Nephron (organoid): ENCODE measurements at regions not wholly inside any gene's neighbourhood (a gene's known extent, or its start where the extent isn't known, plus 50 kb on each side); places are given as distances from the start of the nearest gene placed in this dataset.

ENCODE experiments used
- H3K27ac Mint-ChIP-seq, 3 experiments: 2 replicates each; pipeline ENCODE4 v1.8.0; 2020; ENCODE audit warnings: mixed read lengths in 3 of 3, mild to moderate bottlenecking in 2 of 3, moderate library complexity in 1 of 3
- H3K27me3 Mint-ChIP-seq: 2 replicates; pipeline ENCODE4 v1.8.0; 2021; ENCODE audit warnings: low read depth, mild to moderate bottlenecking, moderate library complexity, mixed read lengths
- H3K36me3 Mint-ChIP-seq: 2 replicates; pipeline ENCODE4 v1.8.0; 2020; ENCODE audit warnings: low read depth, mixed read lengths
- H3K4me1 Mint-ChIP-seq: 2 replicates; pipeline ENCODE4 v1.8.0; 2020; ENCODE audit warnings: mixed read lengths
- H3K4me3 Mint-ChIP-seq, 3 experiments: 2 replicates each; pipeline ENCODE4 v1.8.0; 2020; ENCODE audit warnings: mild to moderate bottlenecking in 3 of 3, mixed read lengths in 3 of 3, moderate library complexity in 2 of 3
- H3K9me3 Mint-ChIP-seq: 2 replicates; pipeline ENCODE4 v1.8.0; 2020; ENCODE audit warnings: mixed read lengths
- TF ChIP-seq, protein P1 (sequence below), 3 experiments: fragments of 200-600 bp; sonication (generic); IDR thresholded peaks; one replicate each; pipeline ENCODE4 v1.5.0; 2021; ENCODE audit warnings: antibody characterized with exemption in 3 of 3; ENCODE audit not compliant: unreplicated experiment in 3 of 3

- Mint-ChIP-seq H3K36me3 (no peaks in the 10 kb centered on the region), H3K4me1 (peaks cover 16% of the 10 kb centered on the region), H3K27ac (no peak overlapping the region), H3K27me3 (no peaks in the 10 kb centered on the region), H3K9me3 (no peaks in the 10 kb centered on the region), H3K4me3 (no peak overlapping the region)
- TF ChIP-seq, protein P1, sequence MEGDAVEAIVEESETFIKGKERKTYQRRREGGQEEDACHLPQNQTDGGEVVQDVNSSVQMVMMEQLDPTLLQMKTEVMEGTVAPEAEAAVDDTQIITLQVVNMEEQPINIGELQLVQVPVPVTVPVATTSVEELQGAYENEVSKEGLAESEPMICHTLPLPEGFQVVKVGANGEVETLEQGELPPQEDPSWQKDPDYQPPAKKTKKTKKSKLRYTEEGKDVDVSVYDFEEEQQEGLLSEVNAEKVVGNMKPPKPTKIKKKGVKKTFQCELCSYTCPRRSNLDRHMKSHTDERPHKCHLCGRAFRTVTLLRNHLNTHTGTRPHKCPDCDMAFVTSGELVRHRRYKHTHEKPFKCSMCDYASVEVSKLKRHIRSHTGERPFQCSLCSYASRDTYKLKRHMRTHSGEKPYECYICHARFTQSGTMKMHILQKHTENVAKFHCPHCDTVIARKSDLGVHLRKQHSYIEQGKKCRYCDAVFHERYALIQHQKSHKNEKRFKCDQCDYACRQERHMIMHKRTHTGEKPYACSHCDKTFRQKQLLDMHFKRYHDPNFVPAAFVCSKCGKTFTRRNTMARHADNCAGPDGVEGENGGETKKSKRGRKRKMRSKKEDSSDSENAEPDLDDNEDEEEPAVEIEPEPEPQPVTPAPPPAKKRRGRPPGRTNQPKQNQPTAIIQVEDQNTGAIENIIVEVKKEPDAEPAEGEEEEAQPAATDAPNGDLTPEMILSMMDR (IDR thresholded peaks at IDR 0.05; ENCODE audit: unreplicated experiment in 3 of 3), result no peak
Measured at GRCh38 chr6:137816133-137816579, 50.9 kb upstream of the TNFAIP3 start.

- TF ChIP-seq, protein P1 (IDR thresholded peaks at IDR 0.05; ENCODE audit: unreplicated experiment in 3 of 3), result no peak
- Mint-ChIP-seq H3K9me3 (no peaks in the 10 kb centered on the region), H3K4me1 (peaks cover 17% of the 10 kb centered on the region), H3K27ac (no peak overlapping the region), H3K4me3 (no peak overlapping the region), H3K27me3 (no peaks in the 10 kb centered on the region), H3K36me3 (no peaks in the 10 kb centered on the region)
Measured at GRCh38 chr6:137816688-137817618, 50.1 kb upstream of the TNFAIP3 start.
